Chondrocyte (in vitro differentiated cells): ENCODE measurements at regions not wholly inside any gene's neighbourhood (a gene's known extent, or its start where the extent isn't known, plus 50 kb on each side); places are given as distances from the start of the nearest gene placed in this dataset.

ENCODE experiments used
- DNase-seq: peaks from one replicate; pipeline ENCODE4 v3.0.0; 2021; ENCODE audit warnings: mixed read lengths, low spot score
- H3K27ac Mint-ChIP-seq: one replicate; pipeline ENCODE4 v1.8.0; 2021; ENCODE audit warnings: mild to moderate bottlenecking, moderate library complexity, mixed read lengths; ENCODE audit not compliant: unreplicated experiment
- H3K27me3 Mint-ChIP-seq: 2 replicates; pipeline ENCODE4 v1.8.0; 2021; ENCODE audit warnings: low read depth, mixed read lengths
- H3K36me3 Mint-ChIP-seq: 2 replicates; pipeline ENCODE4 v1.8.0; 2021; ENCODE audit warnings: low read depth, mixed read lengths
- H3K4me1 Mint-ChIP-seq: 2 replicates; pipeline ENCODE4 v1.8.0; 2021; ENCODE audit warnings: low read depth, mild to moderate bottlenecking, mixed read lengths
- H3K4me3 Mint-ChIP-seq: one replicate; pipeline ENCODE4 v1.8.0; 2021; ENCODE audit warnings: mild to moderate bottlenecking, moderate library complexity, mixed read lengths; ENCODE audit not compliant: unreplicated experiment
- H3K9me3 Mint-ChIP-seq: 2 replicates; pipeline ENCODE4 v1.8.0; 2021; ENCODE audit warnings: low read depth, mixed read lengths
- TF ChIP-seq, protein P1 (sequence below): fragments of 200-600 bp; sonication (generic); IDR thresholded peaks from 2 replicates; pipeline ENCODE4 v1.5.0; 2021; ENCODE audit warnings: antibody characterized with exemption, mild to moderate bottlenecking, moderate library complexity

DNA sequence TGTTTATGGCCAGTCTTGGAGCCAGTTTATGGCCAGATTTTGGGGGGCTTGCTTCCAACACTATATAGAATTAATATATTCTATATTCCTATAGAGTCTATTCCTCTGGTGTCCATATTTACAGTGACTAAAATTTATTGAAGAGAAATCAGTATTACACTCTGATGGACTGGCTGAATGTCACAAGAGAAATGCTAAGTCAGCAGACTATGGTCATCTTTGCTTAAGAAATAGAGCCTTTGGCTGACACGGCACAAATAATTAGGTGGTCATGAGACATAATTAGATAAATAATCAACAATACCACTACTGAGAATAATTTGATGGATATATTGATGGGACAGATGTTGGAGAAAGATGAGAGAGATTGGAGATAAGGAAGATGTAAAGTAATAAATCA is 272.9 kb downstream of the SLITRK5 start:
- no peaks in the 10 kb centered on the region for H3K27me3 Mint-ChIP-seq
- TF ChIP-seq, protein P1, sequence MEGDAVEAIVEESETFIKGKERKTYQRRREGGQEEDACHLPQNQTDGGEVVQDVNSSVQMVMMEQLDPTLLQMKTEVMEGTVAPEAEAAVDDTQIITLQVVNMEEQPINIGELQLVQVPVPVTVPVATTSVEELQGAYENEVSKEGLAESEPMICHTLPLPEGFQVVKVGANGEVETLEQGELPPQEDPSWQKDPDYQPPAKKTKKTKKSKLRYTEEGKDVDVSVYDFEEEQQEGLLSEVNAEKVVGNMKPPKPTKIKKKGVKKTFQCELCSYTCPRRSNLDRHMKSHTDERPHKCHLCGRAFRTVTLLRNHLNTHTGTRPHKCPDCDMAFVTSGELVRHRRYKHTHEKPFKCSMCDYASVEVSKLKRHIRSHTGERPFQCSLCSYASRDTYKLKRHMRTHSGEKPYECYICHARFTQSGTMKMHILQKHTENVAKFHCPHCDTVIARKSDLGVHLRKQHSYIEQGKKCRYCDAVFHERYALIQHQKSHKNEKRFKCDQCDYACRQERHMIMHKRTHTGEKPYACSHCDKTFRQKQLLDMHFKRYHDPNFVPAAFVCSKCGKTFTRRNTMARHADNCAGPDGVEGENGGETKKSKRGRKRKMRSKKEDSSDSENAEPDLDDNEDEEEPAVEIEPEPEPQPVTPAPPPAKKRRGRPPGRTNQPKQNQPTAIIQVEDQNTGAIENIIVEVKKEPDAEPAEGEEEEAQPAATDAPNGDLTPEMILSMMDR = no peak
- DNase-seq = no peak
- H3K9me3 Mint-ChIP-seq = no peaks in the 10 kb centered on the region
- no peak overlapping the region for H3K27ac Mint-ChIP-seq
- H3K4me1 Mint-ChIP-seq = no peaks in the 10 kb centered on the region
- no peak overlapping the region for H3K4me3 Mint-ChIP-seq
- H3K36me3 Mint-ChIP-seq = no peaks in the 10 kb centered on the region

DNA sequence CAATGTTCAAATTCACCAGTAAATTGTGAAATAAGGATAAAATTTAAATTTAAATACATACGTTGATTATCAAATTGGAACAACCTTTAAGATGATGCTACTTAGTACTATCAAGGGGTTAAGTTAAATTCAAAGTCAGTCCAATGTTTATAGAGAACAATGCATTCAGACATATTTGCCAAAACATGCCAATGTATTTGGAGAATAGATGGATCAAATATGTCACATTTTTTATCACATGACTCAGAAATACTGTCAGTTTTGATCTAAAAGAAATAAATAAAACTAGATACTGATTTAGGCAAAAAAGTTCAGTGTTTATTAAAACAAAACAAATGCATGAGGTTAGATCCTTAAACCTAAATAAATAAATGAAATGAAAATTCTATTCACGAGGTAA is 281.2 kb downstream of the SLITRK5 start:
- Mint-ChIP-seq H3K9me3 (no peaks in the 10 kb centered on the region), H3K27me3 (no peaks in the 10 kb centered on the region), H3K27ac (no peak overlapping the region), H3K36me3 (no peaks in the 10 kb centered on the region), H3K4me1 (no peaks in the 10 kb centered on the region), H3K4me3 (no peak overlapping the region)
- no peak for DNase-seq
- TF ChIP-seq, protein P1 = no peak

DNA sequence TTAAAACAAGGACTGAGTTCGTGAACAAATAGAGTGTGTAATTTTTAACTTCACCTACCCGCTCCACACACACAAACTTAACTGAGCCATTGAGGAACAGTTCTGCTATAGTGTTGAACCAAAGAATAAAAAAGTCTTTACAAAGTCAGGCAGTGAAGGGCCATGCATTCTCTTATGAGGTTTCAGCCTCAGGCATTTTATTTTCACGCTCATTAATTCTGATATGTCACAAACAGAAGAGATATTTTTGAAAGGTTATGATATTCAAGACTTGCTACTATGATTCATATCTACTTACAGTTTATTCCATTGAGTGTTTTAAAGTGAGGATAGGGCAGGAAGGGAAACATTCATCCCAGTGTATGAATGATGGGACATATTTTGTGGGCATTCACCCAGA is 282.2 kb downstream of the SLITRK5 start:
- H3K4me1 Mint-ChIP-seq = no peaks in the 10 kb centered on the region
- no peaks in the 10 kb centered on the region for H3K9me3 Mint-ChIP-seq
- TF ChIP-seq, protein P1 = no peak
- no peaks in the 10 kb centered on the region for H3K36me3 Mint-ChIP-seq
- no peak overlapping the region for H3K4me3 Mint-ChIP-seq
- H3K27ac Mint-ChIP-seq = no peak overlapping the region
- DNase-seq = no peak
- H3K27me3 Mint-ChIP-seq = no peaks in the 10 kb centered on the region

DNA sequence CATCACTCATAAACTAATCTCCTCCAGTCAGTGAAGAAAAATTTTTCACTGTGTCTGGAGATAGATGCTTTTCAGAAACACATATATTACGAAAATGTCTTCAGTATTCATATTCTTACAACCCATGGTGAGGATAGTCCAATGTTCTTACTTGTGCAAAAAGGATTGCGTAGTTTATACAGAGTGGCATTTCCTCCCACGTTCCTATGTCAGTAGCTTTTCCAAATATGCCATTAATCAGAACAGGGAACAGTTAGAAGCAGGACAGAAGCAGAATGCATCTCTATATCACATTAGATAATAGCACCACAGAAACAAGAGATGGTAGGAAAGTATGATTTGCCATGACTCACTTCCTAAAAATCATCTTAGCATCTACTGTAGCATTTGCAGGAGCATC is 282.9 kb downstream of the SLITRK5 start:
- H3K27ac Mint-ChIP-seq = no peak overlapping the region
- H3K9me3 Mint-ChIP-seq = no peaks in the 10 kb centered on the region
- DNase-seq = no peak
- H3K36me3 Mint-ChIP-seq = no peaks in the 10 kb centered on the region
- H3K4me1 Mint-ChIP-seq = no peaks in the 10 kb centered on the region
- TF ChIP-seq, protein P1 = no peak
- H3K27me3 Mint-ChIP-seq = no peaks in the 10 kb centered on the region
- no peak overlapping the region for H3K4me3 Mint-ChIP-seq

DNA sequence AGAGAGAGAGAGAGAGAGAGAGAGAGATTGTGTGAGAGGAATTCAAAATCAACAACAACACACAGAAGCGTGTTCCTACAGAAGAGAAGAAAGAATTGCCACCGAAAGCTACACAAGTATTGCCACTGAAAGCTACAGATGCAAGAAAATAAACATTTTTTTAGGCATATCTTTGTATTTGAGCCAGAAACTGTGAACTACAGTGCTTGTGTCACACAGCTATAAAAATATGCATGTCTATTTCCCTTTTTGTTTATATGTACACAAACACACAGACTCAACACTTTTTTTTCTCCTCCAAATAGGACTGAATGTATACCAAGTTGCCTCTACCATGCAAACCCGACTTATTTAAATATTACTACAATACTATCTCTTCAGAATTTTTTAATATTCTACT is 290.4 kb downstream of the SLITRK5 start:
- DNase-seq = no peak
- Mint-ChIP-seq H3K4me1 (no peaks in the 10 kb centered on the region), H3K36me3 (no peaks in the 10 kb centered on the region), H3K27me3 (peaks cover 4% of the 10 kb centered on the region), H3K9me3 (no peaks in the 10 kb centered on the region), H3K4me3 (no peak overlapping the region), H3K27ac (no peak overlapping the region)
- TF ChIP-seq, protein P1 = no peak
